ENCODE measurements at regions not wholly inside any gene's neighbourhood (a gene's known extent, or its start where the extent isn't known, plus 50 kb on each side); places are given as distances from the start of the nearest gene placed in this dataset.

DNA sequence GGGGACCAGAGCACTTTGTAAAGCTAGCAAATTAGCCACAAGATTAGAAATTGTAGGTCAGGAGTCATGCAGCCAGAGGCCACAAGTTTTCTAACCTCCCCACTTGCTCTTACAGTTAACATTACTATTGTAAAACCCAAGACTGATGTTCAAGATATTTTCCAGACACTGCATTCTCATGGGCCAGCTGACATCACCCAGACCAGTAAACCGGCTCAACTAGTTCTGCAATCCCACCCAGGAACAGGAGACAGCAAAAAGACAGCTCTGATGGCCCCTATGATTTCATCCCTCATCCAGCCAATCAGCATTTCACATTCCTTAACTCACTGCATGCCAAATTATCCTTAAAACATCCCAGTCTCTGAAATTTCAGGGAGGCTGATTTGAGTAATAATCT lies 178.5 kb downstream of the PRR20E start:
- TF ChIP-seq POLR2A (IDR thresholded peaks at IDR 0.05) = no peak
- TF ChIP-seq, protein P1, sequence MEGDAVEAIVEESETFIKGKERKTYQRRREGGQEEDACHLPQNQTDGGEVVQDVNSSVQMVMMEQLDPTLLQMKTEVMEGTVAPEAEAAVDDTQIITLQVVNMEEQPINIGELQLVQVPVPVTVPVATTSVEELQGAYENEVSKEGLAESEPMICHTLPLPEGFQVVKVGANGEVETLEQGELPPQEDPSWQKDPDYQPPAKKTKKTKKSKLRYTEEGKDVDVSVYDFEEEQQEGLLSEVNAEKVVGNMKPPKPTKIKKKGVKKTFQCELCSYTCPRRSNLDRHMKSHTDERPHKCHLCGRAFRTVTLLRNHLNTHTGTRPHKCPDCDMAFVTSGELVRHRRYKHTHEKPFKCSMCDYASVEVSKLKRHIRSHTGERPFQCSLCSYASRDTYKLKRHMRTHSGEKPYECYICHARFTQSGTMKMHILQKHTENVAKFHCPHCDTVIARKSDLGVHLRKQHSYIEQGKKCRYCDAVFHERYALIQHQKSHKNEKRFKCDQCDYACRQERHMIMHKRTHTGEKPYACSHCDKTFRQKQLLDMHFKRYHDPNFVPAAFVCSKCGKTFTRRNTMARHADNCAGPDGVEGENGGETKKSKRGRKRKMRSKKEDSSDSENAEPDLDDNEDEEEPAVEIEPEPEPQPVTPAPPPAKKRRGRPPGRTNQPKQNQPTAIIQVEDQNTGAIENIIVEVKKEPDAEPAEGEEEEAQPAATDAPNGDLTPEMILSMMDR (IDR thresholded peaks at IDR 0.05) = no peak

Measured in adrenal gland (tissue), 5 donors.